ENCODE measurements at regions not wholly inside any gene's neighbourhood (a gene's known extent, or its start where the extent isn't known, plus 50 kb on each side); places are given as distances from the start of the nearest gene placed in this dataset.
"Not testable (repeated sequence)": the region's sequence is repeated elsewhere in the genome, so short reads cannot be mapped to it uniquely, and the experiment has no call there.

DNA sequence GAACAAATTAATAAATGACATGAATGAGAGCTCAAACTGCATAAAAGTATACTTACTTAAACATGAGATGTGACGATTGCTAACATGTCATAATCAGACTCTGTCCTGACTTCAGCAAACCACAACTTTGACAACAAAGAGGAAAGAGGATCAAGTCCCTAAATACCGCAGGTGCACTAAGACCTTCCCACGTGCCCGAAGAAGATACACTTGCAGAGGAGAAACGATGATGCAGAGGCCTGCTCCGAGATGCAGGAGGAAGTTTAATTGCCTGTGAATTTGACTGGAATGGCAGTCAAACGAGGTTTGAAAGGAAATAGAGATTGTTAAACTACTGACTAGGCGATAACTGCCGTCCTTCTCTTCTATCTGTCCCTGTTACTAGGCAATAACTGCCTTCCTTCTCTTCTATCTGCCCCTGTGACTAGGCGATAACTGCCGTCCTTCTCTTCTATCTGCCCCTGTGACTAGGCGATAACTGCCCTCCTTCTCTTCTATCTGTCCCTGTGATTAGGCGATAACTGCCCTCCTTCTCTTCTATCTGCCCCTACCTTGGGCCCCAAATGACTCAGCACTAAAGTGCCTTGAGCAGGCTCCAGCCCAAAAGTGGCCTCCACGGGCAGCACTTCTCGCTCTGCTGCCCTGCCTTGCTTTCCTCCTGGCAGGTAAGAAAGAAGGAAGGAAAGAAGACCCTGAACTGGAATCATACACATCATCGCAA is 2226.0 kb upstream of the DEFB115 start:
- DNase-seq (ENCODE audit: extremely low read depth, low read depth): not testable (repeated sequence)

GRCh38 chr20:29044239-29044638 is 2213.2 kb upstream of the DEFB115 start:
- not testable (repeated sequence) for DNase-seq (ENCODE audit: extremely low read depth, low read depth)

- peak; percentile 56 for DNase-seq (ENCODE audit: extremely low read depth, low read depth)
Measured at GRCh38 chr20:29050008-29050606, 2207.4 kb upstream of the DEFB115 start.

- DNase-seq (ENCODE audit: extremely low read depth, low read depth): not testable (repeated sequence)
Measured at GRCh38 chr20:29057866-29058484, 2199.5 kb upstream of the DEFB115 start.

GRCh38 chr20:29062451-29062850 is 2195.0 kb upstream of the DEFB115 start:
- DNase-seq (ENCODE audit: extremely low read depth, low read depth): not testable (repeated sequence)

- DNase-seq (ENCODE audit: extremely low read depth, low read depth): not testable (repeated sequence)
Measured at GRCh38 chr20:29066341-29066740, 2191.1 kb upstream of the DEFB115 start.

DNA sequence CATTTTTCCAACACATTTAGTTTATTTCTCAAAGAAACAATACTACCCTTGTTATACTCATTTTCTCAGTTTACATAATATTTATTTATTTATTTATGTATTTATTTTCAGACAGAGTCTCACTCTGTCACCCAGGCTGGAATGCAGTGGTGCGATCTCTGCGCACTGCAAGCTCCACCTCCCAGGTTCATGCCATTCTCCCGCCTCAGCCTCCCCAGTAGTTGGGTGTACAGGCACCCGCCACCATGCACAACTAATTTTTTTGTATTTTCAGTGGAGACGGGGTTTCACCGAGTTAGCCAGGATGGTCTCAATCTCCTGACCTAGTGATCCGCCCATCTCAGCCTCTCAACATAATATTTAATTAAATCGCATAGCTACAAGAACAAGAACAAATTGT is 2183.8 kb upstream of the DEFB115 start:
- not testable (repeated sequence) for DNase-seq (ENCODE audit: extremely low read depth, low read depth)

DNA sequence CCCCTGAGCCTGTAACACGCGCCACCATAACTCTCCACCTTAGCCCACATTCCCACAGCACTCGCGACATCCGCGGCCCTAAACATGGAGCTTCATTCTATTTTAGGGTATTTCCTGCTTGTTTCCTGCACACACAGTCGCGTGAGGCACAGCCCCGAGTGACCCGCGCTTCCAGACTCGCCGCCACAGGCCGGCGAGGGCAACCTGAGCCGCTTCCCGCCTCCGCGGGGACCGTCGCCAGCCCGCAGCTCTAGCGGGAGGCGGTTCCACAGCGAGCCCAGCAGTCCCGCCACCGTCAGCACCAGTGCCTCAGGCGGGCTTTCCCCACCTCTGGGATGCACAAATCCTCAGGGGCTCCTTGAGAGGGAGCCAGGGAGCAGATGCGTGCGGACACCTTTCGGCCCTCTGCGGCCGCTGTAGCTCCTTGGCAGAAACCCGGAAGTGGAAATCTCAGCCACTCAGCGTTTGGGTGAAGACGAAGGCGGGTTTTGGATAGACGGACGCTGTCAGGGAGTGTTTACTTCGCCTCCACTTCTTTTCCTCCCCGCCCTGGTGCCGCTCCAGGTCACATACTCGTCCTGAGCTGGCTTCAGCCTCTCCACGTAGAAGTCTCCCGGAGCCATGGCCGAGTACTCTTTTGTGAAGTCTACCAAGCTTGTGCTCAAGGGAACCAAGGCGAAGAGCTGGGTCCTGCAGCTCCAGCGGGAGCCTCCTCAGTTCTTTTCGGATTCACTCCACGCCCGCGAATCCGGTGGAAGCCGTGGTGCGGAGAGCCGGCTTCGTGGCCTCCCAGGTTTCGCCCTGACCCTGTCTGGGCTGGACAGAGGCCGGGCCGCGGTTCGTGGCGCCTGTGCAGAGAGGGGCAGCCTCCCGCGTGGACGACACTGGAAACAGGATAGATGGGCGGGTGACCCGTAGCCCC is 2177.4 kb upstream of the DEFB115 start:
- DNase-seq (ENCODE audit: extremely low read depth, low read depth): peak; percentile 90

DNA sequence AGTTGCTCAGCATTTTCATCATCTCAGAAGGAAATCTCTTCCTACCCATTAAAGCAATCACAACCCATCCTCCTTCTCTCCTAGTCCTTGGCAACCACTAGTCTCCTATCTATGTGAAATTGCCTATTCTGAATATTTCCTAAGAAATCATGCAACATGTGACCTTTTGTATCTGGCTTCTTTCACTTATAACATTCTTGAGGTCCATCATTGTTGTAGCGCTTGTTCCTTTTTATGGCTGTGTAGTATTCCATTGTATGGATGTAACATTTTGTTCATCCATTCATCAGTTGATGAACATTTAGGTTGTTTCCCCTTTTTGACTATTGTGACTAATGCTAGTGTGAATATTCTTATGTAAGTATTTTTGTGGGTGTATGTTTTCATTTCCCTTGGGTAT is 2175.8 kb upstream of the DEFB115 start:
- not testable (repeated sequence) for DNase-seq (ENCODE audit: extremely low read depth, low read depth)

GRCh38 chr20:29085625-29086024 is 2171.8 kb upstream of the DEFB115 start:
- DNase-seq (ENCODE audit: extremely low read depth, low read depth): no peak

GRCh38 chr20:29086145-29086718 is 2171.2 kb upstream of the DEFB115 start:
- DNase-seq (ENCODE audit: extremely low read depth, low read depth): not testable (repeated sequence)

- DNase-seq (ENCODE audit: extremely low read depth, low read depth): no peak
Measured at GRCh38 chr20:29086938-29087337, 2170.5 kb upstream of the DEFB115 start.

DNA sequence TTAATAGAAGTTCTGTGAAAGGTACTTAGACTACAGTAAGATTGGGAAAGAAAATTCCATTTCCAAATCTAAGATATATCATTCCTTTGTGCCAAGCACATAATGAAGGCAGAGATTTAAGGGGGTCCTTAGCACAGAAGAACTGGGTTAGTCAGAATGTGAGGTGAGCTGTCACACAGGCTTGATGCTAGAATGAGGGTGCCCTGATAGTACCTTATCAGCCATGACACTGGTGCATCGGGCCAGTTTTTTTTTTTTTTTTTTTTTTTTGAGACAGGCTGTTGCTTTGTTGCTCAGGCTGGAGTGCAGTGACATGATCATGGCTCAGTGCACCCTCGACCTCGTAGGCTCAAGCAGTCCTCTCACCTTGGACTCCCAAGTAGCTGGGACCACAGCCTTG is 2169.6 kb upstream of the DEFB115 start:
- not testable (repeated sequence) for DNase-seq (ENCODE audit: extremely low read depth, low read depth)

GRCh38 chr20:29088472-29088871 is 2169.0 kb upstream of the DEFB115 start:
- DNase-seq (ENCODE audit: extremely low read depth, low read depth): not testable (repeated sequence)

GRCh38 chr20:29089409-29089808 is 2168.1 kb upstream of the DEFB115 start:
- not testable (repeated sequence) for DNase-seq (ENCODE audit: extremely low read depth, low read depth)

- DNase-seq (ENCODE audit: extremely low read depth, low read depth): not testable (repeated sequence)
Measured at GRCh38 chr20:29093958-29094357, 2163.5 kb upstream of the DEFB115 start.

- DNase-seq (ENCODE audit: extremely low read depth, low read depth): not testable (repeated sequence)
Measured at GRCh38 chr20:29096695-29097094, 2160.8 kb upstream of the DEFB115 start.

- not testable (repeated sequence) for DNase-seq (ENCODE audit: extremely low read depth, low read depth)
Measured at GRCh38 chr20:29107884-29108283, 2149.6 kb upstream of the DEFB115 start.

- DNase-seq (ENCODE audit: extremely low read depth, low read depth): not testable (repeated sequence)
Measured at GRCh38 chr20:29109386-29109785, 2148.1 kb upstream of the DEFB115 start.

GRCh38 chr20:29115097-29115496 is 2142.4 kb upstream of the DEFB115 start:
- not testable (repeated sequence) for DNase-seq (ENCODE audit: extremely low read depth, low read depth)

Measured in NCI-H460 (cell line).